ENCODE measurements at regions not wholly inside any gene's neighbourhood (a gene's known extent, or its start where the extent isn't known, plus 50 kb on each side); places are given as distances from the start of the nearest gene placed in this dataset.

DNA sequence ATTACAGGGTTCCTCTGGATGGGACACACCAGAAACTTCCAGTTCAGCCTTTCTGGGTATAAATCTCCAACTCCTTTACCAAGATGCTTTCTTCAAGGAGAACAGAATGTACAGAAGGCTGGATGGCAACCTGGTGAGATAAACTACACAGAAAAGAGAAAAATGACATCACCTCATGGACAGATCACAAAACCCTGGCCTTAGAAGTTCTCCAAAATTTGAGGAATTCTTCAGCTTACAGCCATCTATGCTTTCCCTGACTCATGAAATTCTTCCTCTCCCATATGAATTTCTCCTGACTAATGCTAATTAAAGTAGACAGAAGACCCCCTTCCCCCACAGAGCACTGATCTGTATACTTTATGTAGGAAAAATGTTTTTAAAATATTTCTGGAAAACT, 345.4 kb downstream of the STIM2 start:
- TF ChIP-seq CTCF (conservative IDR thresholded peaks at IDR 0.05; ENCODE audit: low read depth in 2 of 2) (no peak), EZH2 (IDR thresholded peaks at IDR 0.05; ENCODE audit: low read depth, unreplicated experiment) (no peak), ZNF331 (CRISPR knock-in tag; IDR thresholded peaks at IDR 0.05; ENCODE audit: low read depth) (no peak), ZNF114 (CRISPR knock-in tag; IDR thresholded peaks at IDR 0.05) (no peak), NANOG (IDR thresholded peaks at IDR 0.05; ENCODE audit: borderline replicate concordance) (no peak), EZH2phosphoT487 (IDR thresholded peaks at IDR 0.05; ENCODE audit: unreplicated experiment) (no peak)
- TF ChIP-seq, protein P1, sequence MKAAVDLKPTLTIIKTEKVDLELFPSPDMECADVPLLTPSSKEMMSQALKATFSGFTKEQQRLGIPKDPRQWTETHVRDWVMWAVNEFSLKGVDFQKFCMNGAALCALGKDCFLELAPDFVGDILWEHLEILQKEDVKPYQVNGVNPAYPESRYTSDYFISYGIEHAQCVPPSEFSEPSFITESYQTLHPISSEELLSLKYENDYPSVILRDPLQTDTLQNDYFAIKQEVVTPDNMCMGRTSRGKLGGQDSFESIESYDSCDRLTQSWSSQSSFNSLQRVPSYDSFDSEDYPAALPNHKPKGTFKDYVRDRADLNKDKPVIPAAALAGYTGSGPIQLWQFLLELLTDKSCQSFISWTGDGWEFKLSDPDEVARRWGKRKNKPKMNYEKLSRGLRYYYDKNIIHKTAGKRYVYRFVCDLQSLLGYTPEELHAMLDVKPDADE (IDR thresholded peaks at IDR 0.05): no peak
